ENCODE measurements at regions not wholly inside any gene's neighbourhood (a gene's known extent, or its start where the extent isn't known, plus 50 kb on each side); places are given as distances from the start of the nearest gene placed in this dataset.
"Not testable (repeated sequence)": the region's sequence is repeated elsewhere in the genome, so short reads cannot be mapped to it uniquely, and the experiment has no call there.

- TF ChIP-seq, protein P1, sequence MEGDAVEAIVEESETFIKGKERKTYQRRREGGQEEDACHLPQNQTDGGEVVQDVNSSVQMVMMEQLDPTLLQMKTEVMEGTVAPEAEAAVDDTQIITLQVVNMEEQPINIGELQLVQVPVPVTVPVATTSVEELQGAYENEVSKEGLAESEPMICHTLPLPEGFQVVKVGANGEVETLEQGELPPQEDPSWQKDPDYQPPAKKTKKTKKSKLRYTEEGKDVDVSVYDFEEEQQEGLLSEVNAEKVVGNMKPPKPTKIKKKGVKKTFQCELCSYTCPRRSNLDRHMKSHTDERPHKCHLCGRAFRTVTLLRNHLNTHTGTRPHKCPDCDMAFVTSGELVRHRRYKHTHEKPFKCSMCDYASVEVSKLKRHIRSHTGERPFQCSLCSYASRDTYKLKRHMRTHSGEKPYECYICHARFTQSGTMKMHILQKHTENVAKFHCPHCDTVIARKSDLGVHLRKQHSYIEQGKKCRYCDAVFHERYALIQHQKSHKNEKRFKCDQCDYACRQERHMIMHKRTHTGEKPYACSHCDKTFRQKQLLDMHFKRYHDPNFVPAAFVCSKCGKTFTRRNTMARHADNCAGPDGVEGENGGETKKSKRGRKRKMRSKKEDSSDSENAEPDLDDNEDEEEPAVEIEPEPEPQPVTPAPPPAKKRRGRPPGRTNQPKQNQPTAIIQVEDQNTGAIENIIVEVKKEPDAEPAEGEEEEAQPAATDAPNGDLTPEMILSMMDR (IDR thresholded peaks at IDR 0.05; ENCODE audit: low read length): not testable (repeated sequence)
- TF ChIP-seq EZH2 (IDR thresholded peaks at IDR 0.05; ENCODE audit: borderline replicate concordance, low read length): not testable (repeated sequence)
These were observed 228.7 kb upstream of the IGFBP7 start for GRCh38 chr4:57338861-57339260.

Data from OCI-LY1 (cell line).